Myocyte (in vitro differentiated cells): ENCODE measurements at regions not wholly inside any gene's neighbourhood (a gene's known extent, or its start where the extent isn't known, plus 50 kb on each side); places are given as distances from the start of the nearest gene placed in this dataset.

Source experiments
- DNase-seq: peaks from one replicate; pipeline ENCODE4 v3.0.0-alpha.2; 2012; ENCODE audit warnings: low read depth

DNA sequence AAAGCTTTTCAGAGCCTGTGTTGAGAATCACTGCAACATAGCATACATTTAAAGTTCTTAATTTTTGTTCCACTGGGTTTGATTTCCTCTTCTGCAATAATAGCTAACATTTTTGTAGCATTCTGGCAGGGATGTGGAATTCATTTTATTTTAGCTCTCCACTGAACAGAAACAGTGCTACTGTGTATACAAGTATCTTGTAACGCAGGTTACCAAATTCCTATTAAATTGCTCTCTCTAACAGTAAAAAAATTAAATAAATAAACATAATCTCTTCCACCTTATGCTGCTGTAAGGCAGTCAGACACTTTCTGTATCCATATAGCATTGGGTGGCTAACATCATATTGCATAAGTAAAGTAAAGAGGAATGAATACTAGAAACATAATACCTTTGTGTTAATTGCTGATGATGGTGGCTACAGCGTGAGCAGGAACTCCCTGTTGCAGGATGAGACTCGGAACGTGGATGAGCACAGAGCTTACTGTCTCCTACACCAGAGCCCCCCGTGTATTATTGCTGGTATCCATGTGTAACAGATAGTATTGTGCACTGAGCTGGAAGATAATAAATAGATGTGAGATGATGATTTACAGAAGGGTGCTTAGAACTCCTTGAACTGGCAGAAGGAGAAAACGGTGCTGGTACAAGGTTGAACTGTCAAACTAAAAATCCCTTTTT lies 276.9 kb upstream of the SNX7 start:
- DNase-seq: no peak

DNA sequence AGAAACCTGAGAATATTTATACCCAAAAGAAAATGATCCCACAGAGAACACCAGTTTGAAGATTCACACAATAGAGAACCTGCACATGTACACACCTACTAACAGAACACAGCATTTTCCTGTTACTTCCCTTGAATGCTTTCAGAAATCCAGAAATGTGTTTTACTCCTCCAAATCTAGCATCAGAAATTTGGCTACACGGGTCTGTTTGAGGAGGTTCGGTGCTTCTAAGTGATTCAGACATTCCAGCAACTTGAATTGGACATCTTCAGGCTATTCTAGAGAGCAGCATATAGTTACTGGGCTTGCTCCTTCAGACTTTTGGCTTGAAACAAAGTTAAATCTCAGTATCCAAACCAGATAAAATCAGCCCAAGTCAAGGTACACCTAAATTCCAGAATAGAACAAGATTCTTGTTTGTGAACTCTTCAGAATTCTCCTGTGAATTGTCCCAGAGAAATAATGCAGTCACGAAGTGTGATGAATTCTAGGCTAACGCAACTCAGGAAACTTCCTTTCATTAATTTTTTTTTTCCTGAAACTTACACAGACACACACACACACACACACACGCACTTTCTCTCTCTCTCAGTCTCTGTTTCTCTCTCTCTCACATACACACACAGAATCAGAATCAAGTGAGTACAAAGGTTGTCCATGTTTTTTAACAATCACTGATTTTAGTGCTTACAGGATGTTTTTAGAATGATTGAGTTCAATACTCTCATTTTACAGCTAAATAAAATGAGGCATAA lies 278.4 kb upstream of the SNX7 start:
- no peak for DNase-seq

DNA sequence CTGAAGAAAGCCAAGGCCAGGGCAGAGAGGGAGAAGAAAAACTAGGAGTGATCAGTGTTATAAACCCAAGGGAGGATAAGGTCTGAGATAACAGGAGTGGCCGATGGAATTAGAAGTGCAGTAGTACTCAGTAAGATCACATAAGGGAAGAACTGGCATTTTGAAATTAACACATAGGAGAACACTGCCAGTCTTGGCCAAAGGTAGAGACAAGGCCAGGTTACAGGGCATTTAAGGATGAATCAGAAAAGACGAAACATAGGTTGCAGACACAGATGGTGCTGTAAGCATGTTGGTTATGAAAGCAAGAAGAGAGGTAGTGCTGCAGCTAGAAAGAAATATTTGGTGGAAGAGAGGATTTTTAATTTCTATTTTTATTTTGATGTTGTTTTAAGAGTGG lies 278.9 kb upstream of the SNX7 start:
- DNase-seq: no peak

DNA sequence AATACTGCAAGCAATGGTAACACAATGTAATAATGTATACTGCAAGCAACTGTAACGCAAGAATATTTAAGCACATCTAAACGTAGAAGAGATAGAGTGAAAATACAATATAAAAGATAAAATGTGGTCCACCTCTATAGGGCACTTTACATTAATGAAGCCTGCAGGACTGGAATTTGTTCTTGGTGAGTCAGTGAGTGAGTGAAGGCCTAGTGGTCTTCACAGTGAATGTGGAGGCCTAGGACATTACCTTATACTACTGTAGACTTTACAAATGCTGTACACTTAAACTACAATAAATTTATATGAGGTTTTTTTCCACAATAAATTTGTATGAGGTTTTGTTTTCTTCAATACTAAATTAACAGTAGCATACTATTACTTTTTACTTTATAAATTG lies 287.4 kb upstream of the SNX7 start:
- no peak for DNase-seq

DNA sequence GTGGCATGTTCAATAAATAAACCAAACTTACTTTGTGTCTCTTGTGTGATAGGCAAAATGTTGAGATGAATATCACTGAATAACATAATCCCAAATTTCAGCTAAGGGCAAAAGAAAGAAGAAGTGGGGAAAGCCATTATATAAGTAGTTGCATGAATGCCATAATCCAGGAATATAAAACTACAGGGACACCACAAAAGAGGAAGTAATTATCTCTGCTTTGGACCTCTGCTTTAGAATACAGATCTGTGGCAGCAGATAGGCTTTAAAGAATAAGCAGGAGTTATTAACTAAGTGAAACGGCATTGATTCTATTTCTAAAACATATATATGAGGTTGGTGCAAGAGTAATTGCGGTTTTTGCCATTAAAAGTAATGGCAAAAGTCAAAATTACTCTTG lies 288.5 kb upstream of the SNX7 start:
- no peak for DNase-seq

DNA sequence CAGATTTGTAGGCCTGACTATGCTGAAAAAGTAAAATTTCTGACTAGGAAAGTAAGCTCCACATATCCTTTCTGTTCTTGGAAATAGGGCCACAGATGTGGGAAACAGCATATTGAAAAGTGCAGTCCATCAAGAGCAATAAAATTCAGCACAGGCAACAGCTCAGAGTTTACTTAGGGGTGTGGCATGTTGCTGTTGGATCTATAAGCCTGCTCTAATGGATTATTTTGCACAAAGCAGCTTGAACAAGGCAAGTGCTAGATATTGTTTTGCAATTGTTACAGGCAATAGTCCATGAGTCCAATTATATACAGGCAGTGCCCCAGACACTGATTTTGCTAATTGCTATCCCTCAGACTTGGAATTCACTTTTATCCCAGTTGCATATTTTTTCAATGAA lies 289.8 kb upstream of the SNX7 start:
- no peak for DNase-seq

DNA sequence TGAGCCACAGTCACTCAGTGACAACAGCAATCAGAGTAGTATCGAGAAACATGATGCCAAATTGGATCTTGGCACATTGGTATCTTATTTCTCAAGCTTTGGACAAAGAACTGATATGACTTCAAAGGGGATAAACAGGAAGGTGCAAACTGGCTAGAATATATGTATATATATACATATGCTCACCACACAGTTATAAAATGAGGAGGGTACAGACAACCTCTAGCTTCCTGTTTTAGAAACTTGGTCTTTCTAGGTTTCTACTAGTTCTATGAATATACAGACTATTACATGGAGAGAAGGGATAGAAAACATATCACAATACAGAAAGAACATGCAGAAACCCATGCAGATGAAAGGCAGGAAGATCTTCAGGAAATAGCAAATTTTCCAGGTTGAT lies 292.1 kb upstream of the SNX7 start:
- no peak for DNase-seq

DNA sequence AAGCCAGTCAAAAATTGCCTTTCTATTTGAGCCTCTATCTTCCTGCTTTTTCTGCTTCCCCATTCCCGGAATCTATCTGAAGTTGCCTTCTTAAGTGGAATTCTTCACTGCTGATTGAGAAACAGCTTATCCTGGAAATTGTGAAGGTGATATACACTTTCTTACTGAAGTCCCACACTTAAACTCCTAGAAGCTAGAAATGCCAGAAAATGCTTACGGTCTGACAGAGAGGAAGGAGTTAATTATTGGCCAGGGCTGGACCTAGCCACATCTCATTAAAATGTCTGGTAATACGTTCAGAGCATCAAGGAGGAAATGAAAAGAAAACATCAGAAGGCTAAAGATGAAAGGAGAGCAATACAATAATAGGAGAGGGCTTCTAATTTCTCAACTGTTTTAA lies 292.5 kb upstream of the SNX7 start:
- no peak for DNase-seq

DNA sequence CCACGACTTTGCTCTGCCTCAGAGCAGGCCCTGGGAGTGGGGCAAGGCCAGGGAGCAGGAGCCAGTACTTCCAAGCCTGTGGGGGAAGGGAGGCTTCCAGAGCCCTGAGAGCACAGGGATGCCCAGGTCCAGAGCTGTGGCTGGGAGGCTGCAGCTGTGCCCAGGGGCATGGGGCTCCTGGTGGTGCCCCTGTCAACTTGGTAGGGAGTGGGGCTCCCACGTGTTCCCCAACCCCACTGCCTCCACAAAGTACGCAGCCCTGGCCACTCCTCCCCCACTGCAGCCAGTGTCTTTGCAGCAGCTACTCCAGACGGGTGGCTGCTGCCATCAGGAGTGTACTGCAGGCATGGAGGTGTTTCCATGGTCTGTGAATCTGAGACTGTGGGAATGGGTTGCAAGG lies 294.1 kb upstream of the SNX7 start:
- DNase-seq: no peak

DNA sequence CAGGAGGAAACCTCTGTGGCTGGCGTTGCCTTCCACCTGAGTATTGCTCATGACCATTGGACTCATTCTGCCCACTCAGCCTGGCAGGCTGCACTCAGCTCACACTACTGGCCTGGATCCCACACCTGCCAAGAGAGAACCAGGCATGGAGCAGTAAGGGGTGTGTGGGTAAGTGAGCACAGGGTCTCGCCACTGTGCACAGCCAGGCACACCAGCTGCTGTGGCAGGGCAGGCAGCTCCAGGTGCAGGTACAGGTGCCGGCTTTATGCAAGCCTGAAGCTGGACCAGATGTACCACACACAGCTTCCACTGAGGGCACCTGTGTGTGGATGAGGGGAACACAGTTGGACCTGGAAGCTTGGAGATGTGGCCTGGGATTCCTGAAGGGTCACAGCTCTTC lies 295.2 kb upstream of the SNX7 start:
- DNase-seq: no peak

DNA sequence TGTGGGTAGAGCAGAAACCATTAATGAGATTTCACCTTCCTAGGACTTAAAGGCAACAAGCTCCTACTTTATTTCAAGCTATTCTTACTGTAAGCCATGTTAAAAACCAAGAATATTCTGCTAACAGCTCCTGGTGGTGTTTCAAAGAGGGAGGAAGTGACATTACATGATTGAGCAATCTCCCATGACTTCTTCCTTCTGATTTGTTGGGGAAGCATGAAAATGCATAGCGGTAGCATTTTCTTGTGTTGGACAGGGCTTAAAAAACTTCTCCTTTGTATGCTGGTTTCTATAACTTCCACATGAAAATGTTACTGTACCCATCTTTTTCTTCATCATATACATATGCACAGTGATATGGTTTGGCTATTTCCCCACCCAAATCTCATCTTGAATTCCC lies 297.0 kb upstream of the SNX7 start:
- DNase-seq: no peak

DNA sequence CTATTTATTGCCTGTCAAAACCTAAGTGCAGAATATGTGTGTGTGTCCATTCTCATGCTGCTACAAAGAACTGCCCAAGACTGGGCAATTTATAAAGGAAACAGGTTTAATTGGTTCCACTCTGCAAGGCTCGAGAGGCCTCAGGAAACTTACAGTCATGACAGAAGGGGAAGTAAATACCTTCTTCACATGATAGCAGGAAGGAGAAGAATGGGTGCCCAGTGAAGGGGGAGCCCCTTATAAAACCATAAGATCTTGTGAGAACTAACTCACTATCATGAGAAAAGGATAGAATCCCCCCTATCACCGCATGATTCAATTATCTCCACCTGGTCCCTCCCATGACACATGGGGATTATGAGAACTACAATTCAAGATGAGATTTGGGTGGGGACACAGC lies 300.7 kb upstream of the SNX7 start:
- no peak for DNase-seq

DNA sequence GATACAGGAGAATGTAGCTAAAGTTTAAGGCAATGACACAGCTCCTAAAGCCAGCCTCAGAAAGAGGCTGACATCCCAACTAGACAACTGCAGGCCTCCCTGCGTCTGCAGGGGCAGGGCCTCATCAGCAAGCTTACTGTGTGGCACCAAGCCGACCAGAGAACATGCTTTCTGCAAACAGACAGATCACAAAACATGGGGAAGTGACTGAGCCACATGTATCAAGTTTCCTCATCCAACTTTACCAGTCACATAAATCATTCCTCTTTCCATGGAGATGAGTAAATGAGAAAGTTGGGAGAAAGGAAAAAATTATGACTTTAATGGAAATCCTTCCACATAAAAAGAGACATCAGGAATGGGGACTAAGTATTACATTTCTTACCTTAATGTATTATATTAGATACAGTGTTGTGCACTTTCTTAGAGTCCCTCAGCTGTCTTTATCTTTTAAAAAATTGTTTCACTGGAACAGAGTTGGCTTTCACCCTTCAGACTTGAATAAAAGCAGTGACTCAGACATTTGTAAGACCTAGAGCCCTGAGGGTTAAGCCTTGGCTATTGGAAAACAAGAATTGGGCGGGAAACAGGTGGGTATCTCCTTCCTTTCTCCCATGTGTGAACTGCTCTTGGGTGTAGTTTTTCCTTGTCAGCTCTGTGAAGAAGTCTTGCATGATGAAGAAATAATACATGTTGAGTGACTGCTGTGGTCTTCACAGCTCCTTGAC lies 305.7 kb upstream of the SNX7 start:
- DNase-seq: peak; percentile 78

DNA sequence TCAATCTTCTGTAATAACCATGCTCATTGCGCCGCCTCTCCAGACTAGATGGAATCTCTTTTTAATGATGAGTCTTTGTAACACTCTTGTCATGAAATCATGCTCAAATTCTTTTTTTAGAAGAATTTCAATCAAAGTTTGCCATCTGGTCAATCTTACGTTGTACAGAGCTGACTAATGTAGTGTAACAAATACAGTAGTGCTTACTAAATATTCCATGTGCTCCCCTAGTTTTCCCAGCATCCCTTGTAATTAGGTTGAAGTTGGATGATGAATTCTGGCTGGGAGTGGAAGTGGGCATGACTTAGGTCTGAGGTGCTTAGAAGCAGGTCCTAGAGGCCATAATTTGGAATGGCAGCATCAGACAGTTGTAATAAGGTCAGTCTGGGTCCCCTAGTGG lies 309.1 kb upstream of the SNX7 start:
- DNase-seq: no peak

DNA sequence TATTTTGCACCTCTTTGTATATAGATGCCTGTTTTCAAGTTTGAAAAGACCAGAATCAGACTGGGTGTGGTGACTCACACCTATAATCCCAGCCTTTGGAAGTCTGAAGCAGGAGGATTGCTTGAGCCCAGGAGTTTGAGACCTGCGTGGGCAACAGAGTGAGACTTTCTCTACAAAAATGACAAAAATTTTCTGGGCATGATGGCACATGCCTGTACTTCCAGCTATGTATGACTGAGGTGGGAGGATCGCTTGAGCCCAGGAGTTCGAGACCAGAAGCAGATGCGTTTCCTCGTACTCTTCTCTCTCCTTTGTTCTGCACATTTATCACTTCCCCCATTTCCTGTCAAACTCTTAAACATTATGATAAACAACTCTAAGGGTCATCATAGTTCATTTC lies 310.0 kb upstream of the SNX7 start:
- DNase-seq: no peak

DNA sequence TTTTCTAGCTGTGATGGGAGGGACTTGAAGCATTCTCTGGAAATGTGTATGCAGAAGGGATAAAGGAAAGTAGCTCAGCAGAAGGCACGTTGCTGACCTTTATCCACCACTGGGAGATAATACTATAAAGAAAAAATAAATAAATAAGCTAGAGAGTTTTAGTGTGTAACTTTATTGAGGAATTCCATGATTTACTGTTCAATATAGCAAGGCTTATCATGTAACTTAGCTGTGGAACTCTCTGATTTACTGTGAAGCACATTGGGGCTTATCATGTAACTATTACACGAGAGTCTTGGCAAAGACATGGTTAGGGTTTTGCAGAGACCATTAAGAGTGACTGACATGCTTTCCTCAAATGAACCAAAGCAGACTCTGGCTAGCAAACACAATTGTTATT lies 316.1 kb upstream of the SNX7 start:
- no peak for DNase-seq

DNA sequence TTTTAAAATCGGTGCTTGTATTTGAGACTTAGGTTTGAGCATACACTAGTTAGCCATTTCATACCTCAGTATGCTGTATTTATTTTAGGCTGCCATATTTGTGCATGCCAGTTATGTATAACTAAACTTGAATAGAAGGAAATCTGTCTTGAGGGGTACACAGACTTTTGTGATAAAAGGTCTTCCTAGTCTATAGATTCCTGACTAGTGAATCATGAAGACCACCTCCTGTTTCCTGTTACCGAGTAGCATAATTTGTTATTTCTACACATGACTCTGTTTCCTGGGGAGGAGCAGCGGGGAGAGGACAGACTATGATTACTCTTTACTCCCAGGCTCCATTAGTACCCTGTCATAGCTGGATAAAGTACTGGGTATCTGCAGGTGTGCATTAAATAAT lies 316.8 kb upstream of the SNX7 start:
- no peak for DNase-seq

DNA sequence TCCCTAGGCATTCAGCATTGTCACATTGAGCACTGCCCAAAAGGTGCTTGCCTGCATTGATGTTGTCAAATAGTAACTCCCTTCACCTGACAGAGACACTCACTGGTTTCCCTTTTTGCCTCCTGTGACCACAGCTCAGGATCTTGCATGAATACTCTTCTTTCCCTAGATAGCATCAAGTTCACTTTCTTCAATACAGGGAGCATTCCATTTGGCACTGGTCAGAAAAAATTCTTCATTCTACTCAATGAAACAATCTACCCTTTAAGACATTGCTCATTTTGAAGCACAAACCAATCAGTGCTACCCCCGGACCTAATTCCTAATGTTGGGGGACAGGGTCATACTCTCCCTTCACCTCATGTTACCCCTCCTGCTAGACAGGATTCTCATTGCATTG lies 319.0 kb upstream of the SNX7 start:
- DNase-seq: no peak

DNA sequence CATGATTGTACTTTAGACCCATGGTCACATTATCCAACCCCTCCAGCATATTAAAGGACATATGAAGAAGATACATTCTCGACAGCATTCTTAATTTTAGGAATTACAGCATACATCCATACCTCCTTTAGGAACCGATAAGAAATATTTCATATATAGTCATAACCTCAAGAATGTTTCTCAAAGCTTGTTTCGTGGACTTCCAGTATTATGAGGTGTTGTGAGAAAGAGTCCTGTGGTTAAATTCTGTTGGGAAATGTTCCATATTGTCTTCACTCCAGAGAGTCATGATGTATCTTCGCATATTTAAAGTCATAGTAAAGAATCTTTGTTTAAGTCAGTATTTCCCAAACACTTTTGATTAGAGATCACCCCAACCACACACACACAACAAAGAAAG lies 321.0 kb upstream of the SNX7 start:
- no peak for DNase-seq

DNA sequence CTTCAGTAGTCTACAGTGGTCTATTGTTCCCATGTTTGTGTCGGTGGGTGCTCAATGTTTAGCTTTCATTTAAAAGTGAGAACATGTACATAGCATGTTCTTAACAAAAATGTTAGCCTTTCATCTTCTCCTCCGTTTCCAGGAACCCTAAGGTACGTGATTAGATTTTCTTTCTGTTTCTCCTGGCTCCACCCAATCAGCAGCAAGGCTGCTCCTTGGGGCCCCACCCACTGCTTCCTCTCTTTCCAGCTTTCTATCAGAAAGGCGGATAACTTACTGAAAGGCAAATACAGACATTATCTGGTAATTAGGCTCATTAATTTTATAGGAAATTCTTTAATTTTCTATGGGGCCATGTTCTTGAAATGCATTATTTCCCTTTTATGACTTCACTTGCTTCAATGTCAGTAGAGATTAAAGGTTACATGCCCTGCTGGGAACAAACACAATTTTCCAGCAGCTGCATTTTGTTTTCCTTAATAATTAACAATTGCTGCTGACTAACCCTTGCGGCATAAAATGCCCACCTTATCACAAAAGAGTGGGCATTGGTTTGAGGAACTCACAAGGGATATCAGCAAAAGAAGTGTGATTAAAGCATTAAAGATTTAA lies 324.9 kb upstream of the SNX7 start:
- no peak for DNase-seq

DNA sequence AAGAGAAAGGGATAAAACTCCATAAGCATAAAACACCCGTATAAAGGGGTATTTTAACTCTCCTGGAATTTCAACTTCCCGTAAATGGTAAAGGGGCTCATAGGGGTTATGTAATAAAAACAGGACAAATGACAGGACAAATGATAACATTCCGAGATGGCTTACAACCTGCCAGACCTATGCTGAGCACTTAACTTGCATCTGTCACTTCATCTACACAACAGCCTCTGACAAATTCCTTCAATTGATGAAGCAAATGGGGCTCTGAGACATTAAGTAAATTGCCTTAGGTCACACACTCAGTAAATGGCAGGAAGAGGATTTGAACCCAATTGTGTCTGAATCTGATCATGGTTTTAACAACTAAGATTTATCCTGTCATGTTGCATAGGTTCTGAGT lies 327.6 kb upstream of the SNX7 start:
- DNase-seq: no peak

DNA sequence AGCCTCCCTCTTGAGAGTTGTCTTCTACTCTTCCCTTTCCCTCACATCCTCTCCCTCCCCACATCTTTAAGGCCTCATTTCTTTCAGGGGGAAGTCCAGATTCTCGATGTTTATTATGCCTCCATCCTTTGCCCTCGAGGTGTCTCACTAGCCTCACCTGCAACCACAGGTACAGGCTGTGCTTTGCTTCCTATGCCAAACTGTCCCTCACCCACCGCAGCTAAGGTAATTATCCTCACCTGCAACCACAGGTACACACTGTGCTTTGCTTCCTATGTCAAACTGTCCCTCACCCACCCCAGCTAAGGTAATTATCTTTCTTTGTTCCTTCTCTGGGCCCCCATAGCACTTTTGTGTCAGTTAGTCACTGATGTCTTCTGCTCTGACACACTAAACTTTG lies 328.1 kb upstream of the SNX7 start:
- no peak for DNase-seq
